ENCODE measurements at regions not wholly inside any gene's neighbourhood (a gene's known extent, or its start where the extent isn't known, plus 50 kb on each side); places are given as distances from the start of the nearest gene placed in this dataset.

DNA sequence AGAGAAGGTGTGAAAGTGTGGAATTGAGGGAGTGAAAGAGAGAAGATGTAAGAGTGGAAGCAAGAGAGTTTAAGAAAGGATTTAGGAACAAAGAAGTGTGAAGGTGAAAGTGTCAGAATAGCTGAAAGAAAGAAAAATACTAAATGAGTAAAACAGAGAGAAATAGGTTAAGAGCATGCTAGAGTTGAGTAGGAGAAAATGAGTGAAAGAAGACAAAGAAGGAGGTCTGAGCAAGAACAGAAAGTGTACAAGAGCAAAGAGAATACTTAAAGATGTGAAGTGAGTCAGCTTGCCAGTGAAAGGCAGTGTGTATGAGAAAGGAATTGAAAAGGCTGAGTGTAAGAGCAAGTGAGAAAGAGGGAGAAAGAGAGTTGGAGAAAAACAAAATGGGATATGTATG lies 348.8 kb upstream of the BCHE start:
- Histone ChIP-seq H3K4me3 (ENCODE audit: low read length) (no peak overlapping the region), H4K20me1 (ENCODE audit: insufficient read depth) (no peaks in the 10 kb centered on the region), H3K27me3 (ENCODE audit: insufficient read depth, low read depth, low read length) (no peaks in the 10 kb centered on the region), H3K36me3 (ENCODE audit: insufficient read depth, low read length) (no peaks in the 10 kb centered on the region), H3K27ac (ENCODE audit: low read length) (no peak overlapping the region), H2AFZ (ENCODE audit: low read depth, low read length) (no peak overlapping the region), H3K9ac (ENCODE audit: low read length) (no peak overlapping the region), H3K9me3 (ENCODE audit: low read length) (no peaks in the 10 kb centered on the region), H3K9me2 (ENCODE audit: insufficient read depth, low read length) (no peaks in the 10 kb centered on the region), H3K4me2 (ENCODE audit: low read length) (no peak overlapping the region), H3K79me2 (replicated peaks; ENCODE audit: insufficient read depth, low read length) (no peaks in the 10 kb centered on the region), H3F3A (ENCODE audit: insufficient read depth, low read length, poor library complexity, severe bottlenecking) (no peaks in the 10 kb centered on the region)
- TF ChIP-seq EP300 (conservative IDR thresholded peaks at IDR 0.05; ENCODE audit: poor library complexity, severe bottlenecking) = no peak
- no peak for TF ChIP-seq RAD21 (conservative IDR thresholded peaks at IDR 0.05)
- no peak for TF ChIP-seq POLR2AphosphoS5 (IDR thresholded peaks at IDR 0.05)
- no peak for TF ChIP-seq EZH2 (IDR thresholded peaks at IDR 0.05; ENCODE audit: borderline replicate concordance, insufficient read depth, low read length, poor library complexity, severe bottlenecking)
- no peak for TF ChIP-seq TAF1 (IDR thresholded peaks at IDR 0.05; ENCODE audit: low read depth)
- no peak for TF ChIP-seq MXI1 (conservative IDR thresholded peaks at IDR 0.05; ENCODE audit: poor library complexity, severe bottlenecking)
- TF ChIP-seq, protein P1, sequence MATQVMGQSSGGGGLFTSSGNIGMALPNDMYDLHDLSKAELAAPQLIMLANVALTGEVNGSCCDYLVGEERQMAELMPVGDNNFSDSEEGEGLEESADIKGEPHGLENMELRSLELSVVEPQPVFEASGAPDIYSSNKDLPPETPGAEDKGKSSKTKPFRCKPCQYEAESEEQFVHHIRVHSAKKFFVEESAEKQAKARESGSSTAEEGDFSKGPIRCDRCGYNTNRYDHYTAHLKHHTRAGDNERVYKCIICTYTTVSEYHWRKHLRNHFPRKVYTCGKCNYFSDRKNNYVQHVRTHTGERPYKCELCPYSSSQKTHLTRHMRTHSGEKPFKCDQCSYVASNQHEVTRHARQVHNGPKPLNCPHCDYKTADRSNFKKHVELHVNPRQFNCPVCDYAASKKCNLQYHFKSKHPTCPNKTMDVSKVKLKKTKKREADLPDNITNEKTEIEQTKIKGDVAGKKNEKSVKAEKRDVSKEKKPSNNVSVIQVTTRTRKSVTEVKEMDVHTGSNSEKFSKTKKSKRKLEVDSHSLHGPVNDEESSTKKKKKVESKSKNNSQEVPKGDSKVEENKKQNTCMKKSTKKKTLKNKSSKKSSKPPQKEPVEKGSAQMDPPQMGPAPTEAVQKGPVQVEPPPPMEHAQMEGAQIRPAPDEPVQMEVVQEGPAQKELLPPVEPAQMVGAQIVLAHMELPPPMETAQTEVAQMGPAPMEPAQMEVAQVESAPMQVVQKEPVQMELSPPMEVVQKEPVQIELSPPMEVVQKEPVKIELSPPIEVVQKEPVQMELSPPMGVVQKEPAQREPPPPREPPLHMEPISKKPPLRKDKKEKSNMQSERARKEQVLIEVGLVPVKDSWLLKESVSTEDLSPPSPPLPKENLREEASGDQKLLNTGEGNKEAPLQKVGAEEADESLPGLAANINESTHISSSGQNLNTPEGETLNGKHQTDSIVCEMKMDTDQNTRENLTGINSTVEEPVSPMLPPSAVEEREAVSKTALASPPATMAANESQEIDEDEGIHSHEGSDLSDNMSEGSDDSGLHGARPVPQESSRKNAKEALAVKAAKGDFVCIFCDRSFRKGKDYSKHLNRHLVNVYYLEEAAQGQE (IDR thresholded peaks at IDR 0.05; ENCODE audit: borderline replicate concordance) = no peak
- no peak for TF ChIP-seq SMC3 (conservative IDR thresholded peaks at IDR 0.05; ENCODE audit: poor library complexity)
- no peak for TF ChIP-seq CTCF (IDR thresholded peaks at IDR 0.05; ENCODE audit: poor library complexity, severe bottlenecking)

DNA sequence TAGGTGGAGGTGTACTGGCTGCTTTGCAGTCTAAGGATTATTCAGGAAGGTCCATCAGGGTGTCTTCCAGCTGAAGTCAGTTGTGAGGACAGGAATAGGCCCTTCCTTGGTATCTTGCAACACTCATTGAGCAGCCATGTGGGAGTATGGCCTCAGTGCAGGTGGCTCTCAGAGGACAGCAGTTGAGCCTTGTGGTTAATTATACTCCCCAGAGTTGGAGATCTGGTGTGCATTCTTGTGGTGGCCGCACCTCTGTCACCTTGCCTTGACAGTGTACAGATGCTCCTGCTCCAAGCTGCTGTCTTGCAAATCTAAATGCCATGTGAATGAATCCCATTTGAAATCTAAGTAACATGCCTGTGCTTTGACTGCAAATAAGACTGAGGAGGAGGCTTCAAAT lies 339.9 kb upstream of the BCHE start:
- Histone ChIP-seq H2AFZ (ENCODE audit: low read depth, low read length) (no peak overlapping the region), H3F3A (ENCODE audit: insufficient read depth, low read length, poor library complexity, severe bottlenecking) (no peaks in the 10 kb centered on the region), H3K9me2 (ENCODE audit: insufficient read depth, low read length) (no peaks in the 10 kb centered on the region), H4K20me1 (ENCODE audit: insufficient read depth) (no peaks in the 10 kb centered on the region), H3K36me3 (ENCODE audit: insufficient read depth, low read length) (no peaks in the 10 kb centered on the region), H3K9ac (ENCODE audit: low read length) (no peak overlapping the region), H3K9me3 (ENCODE audit: low read length) (no peaks in the 10 kb centered on the region), H3K4me2 (ENCODE audit: low read length) (no peak overlapping the region), H3K4me3 (ENCODE audit: low read length) (no peak overlapping the region), H3K27me3 (ENCODE audit: insufficient read depth, low read depth, low read length) (no peaks in the 10 kb centered on the region), H3K27ac (ENCODE audit: low read length) (no peak overlapping the region), H3K79me2 (replicated peaks; ENCODE audit: insufficient read depth, low read length) (no peaks in the 10 kb centered on the region)
- TF ChIP-seq CTCF (IDR thresholded peaks at IDR 0.05; ENCODE audit: poor library complexity, severe bottlenecking) (no peak), EP300 (conservative IDR thresholded peaks at IDR 0.05; ENCODE audit: poor library complexity, severe bottlenecking) (no peak), POLR2AphosphoS5 (IDR thresholded peaks at IDR 0.05) (no peak)

Data from neural cell (in vitro differentiated cells).